KMS-11 (cell line): ENCODE measurements at regions not wholly inside any gene's neighbourhood (a gene's known extent, or its start where the extent isn't known, plus 50 kb on each side); places are given as distances from the start of the nearest gene placed in this dataset.
"Not testable (repeated sequence)": the region's sequence is repeated elsewhere in the genome, so short reads cannot be mapped to it uniquely, and the experiment has no call there.

Experiments
- H2AFZ ChIP-seq: fragments of 200-600 bp; sonication (generic); 2 replicates; pipeline ENCODE4 v1.6.1; 2016; ENCODE audit warnings: antibody characterized with exemption, mixed run types, low read depth
- H3K27ac ChIP-seq: fragments of 200-600 bp; sonication (generic); 2 replicates; pipeline ENCODE4 v1.6.1; 2016; ENCODE audit warnings: mild to moderate bottlenecking, mixed run types
- H3K27me3 ChIP-seq: fragments of 200-600 bp; sonication (generic); 2 replicates; pipeline ENCODE4 v1.6.1; 2017; ENCODE audit warnings: mild to moderate bottlenecking, low read depth, mixed run types, moderate library complexity; ENCODE audit not compliant: insufficient read depth
- H3K36me3 ChIP-seq: fragments of 200-600 bp; sonication (generic); 2 replicates; pipeline ENCODE4 v1.6.1; 2017; ENCODE audit warnings: mild to moderate bottlenecking, mixed run types; ENCODE audit not compliant: insufficient read depth
- H3K4me1 ChIP-seq: fragments of 200-600 bp; sonication (generic); 2 replicates; pipeline ENCODE4 v1.6.1; 2016; ENCODE audit warnings: mild to moderate bottlenecking, low read depth, mixed run types; ENCODE audit not compliant: poor library complexity, severe bottlenecking
- H3K4me2 ChIP-seq: fragments of 200-600 bp; sonication (generic); 2 replicates; pipeline ENCODE4 v1.7.0; 2016; ENCODE audit warnings: mild to moderate bottlenecking, mixed run types
- H3K4me3 ChIP-seq: fragments of 200-600 bp; sonication (generic); IDR thresholded peaks from 2 replicates; pipeline ENCODE4 v1.6.1; 2017; ENCODE audit warnings: low read depth, low read length, mixed read lengths; ENCODE audit not compliant: insufficient read depth
- H3K79me2 ChIP-seq: fragments of 200-600 bp; sonication (generic); 2 replicates; pipeline ENCODE4 v1.6.1; 2016; ENCODE audit warnings: low read depth, mixed run types; ENCODE audit not compliant: insufficient read depth
- H3K9ac ChIP-seq: fragments of 200-600 bp; sonication (generic); 2 replicates; pipeline ENCODE4 v1.6.1; 2016; ENCODE audit warnings: mild to moderate bottlenecking, mixed run types
- H4K20me1 ChIP-seq: fragments of 200-600 bp; sonication (generic); 2 replicates; pipeline ENCODE4 v1.6.1; 2016; ENCODE audit warnings: mild to moderate bottlenecking, mixed run types; ENCODE audit not compliant: insufficient read depth
- TF ChIP-seq, protein P1 (sequence below): fragments of 200-600 bp; sonication (generic); conservative IDR thresholded peaks from 2 replicates; pipeline ENCODE4 v1.6.1; 2017; ENCODE audit warnings: low read depth, mild to moderate bottlenecking, antibody characterized with exemption, low read length, moderate library complexity, mixed read lengths

- TF ChIP-seq, protein P1, sequence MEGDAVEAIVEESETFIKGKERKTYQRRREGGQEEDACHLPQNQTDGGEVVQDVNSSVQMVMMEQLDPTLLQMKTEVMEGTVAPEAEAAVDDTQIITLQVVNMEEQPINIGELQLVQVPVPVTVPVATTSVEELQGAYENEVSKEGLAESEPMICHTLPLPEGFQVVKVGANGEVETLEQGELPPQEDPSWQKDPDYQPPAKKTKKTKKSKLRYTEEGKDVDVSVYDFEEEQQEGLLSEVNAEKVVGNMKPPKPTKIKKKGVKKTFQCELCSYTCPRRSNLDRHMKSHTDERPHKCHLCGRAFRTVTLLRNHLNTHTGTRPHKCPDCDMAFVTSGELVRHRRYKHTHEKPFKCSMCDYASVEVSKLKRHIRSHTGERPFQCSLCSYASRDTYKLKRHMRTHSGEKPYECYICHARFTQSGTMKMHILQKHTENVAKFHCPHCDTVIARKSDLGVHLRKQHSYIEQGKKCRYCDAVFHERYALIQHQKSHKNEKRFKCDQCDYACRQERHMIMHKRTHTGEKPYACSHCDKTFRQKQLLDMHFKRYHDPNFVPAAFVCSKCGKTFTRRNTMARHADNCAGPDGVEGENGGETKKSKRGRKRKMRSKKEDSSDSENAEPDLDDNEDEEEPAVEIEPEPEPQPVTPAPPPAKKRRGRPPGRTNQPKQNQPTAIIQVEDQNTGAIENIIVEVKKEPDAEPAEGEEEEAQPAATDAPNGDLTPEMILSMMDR: no peak
- Histone ChIP-seq H3K9ac (no peak overlapping the region), H3K27me3 (no peaks in the 10 kb centered on the region), H4K20me1 (no peaks in the 10 kb centered on the region), H3K36me3 (no peaks in the 10 kb centered on the region), H3K27ac (no peak overlapping the region), H3K4me2 (no peak overlapping the region), H3K4me3 (no peak overlapping the region), H2AFZ (no peak overlapping the region), H3K79me2 (no peaks in the 10 kb centered on the region), H3K4me1 (no peaks in the 10 kb centered on the region)
Observed at GRCh38 chr3:43844757-43845156, 154.0 kb downstream of the ABHD5 start.

- not testable (repeated sequence) for H3K36me3 ChIP-seq, H3K4me3 ChIP-seq, H3K4me1 ChIP-seq, H4K20me1 ChIP-seq, H3K27ac ChIP-seq, H3K4me2 ChIP-seq, H2AFZ ChIP-seq, H3K79me2 ChIP-seq, H3K27me3 ChIP-seq, H3K9ac ChIP-seq
Observed at GRCh38 chr3:43845553-43845952, 154.8 kb downstream of the ABHD5 start.

GRCh38 chr3:43852066-43852465, 161.3 kb downstream of the ABHD5 start:
- Histone ChIP-seq H3K4me2 (no peak overlapping the region), H3K79me2 (no peaks in the 10 kb centered on the region), H2AFZ (no peak overlapping the region)

DNA sequence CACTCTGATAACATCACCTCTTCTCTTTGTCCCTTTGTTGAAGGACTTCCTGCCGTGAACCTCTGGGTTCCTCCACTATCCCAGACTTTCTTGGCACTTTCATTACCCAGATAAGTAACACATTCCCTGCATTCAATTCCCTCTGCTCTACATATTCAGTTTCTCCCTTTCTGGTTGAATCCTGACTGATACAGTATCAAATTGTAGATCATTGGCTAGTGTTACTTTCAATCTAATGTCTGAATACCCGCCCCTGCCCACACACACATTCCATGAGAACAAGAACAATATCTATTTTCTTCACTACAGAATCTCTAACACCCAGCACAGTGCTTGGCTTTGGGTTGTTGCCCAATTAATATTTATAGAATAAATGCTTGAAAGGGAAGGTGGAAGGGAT, 163.5 kb downstream of the ABHD5 start:
- H3K9ac ChIP-seq: no peak overlapping the region
- no peaks in the 10 kb centered on the region for H3K4me1 ChIP-seq
- H3K4me3 ChIP-seq: no peak overlapping the region
- H3K4me2 ChIP-seq: no peak overlapping the region
- H3K79me2 ChIP-seq: no peaks in the 10 kb centered on the region
- H4K20me1 ChIP-seq: no peaks in the 10 kb centered on the region
- H2AFZ ChIP-seq: no peak overlapping the region
- no peaks in the 10 kb centered on the region for H3K27me3 ChIP-seq
- H3K27ac ChIP-seq: no peak overlapping the region
- H3K36me3 ChIP-seq: no peaks in the 10 kb centered on the region
- TF ChIP-seq, protein P1: no peak

More at GRCh38 chr3:43852066-43852465, 161.3 kb downstream of the ABHD5 start:
- no peak overlapping the region for H3K9ac ChIP-seq
- no peaks in the 10 kb centered on the region for H3K4me1 ChIP-seq
- no peaks in the 10 kb centered on the region for H3K27me3 ChIP-seq
- TF ChIP-seq, protein P1: no peak
- no peak overlapping the region for H3K4me3 ChIP-seq
- H3K36me3 ChIP-seq: no peaks in the 10 kb centered on the region
- H3K27ac ChIP-seq: no peak overlapping the region
- H4K20me1 ChIP-seq: no peaks in the 10 kb centered on the region

- no peak overlapping the region for H2AFZ ChIP-seq
- no peaks in the 10 kb centered on the region for H3K79me2 ChIP-seq
- no peak overlapping the region for H3K4me2 ChIP-seq
- no peak overlapping the region for H3K27ac ChIP-seq
- no peaks in the 10 kb centered on the region for H3K27me3 ChIP-seq
- H3K36me3 ChIP-seq: no peaks in the 10 kb centered on the region
- no peaks in the 10 kb centered on the region for H3K4me1 ChIP-seq
- TF ChIP-seq, protein P1: no peak
- H3K4me3 ChIP-seq: no peak overlapping the region
- H3K9ac ChIP-seq: no peak overlapping the region
- H4K20me1 ChIP-seq: no peaks in the 10 kb centered on the region
Observed at GRCh38 chr3:43854916-43855315, 164.2 kb downstream of the ABHD5 start.
